HG03175 (cell line): ENCODE measurements at regions not wholly inside any gene's neighbourhood (a gene's known extent, or its start where the extent isn't known, plus 50 kb on each side); places are given as distances from the start of the nearest gene placed in this dataset.
A peak's percentile ranks its signal among the peaks of the same experiment; 100 is the strongest.
"Not testable (repeated sequence)": the region's sequence is repeated elsewhere in the genome, so short reads cannot be mapped to it uniquely, and the experiment has no call there.

ENCODE experiments used
- ATAC-seq: cut with Tn5 transposase; IDR thresholded peaks from one replicate; pipeline ENCODE4 v1.9.1; 2021; ENCODE audit warnings: mild to moderate bottlenecking, moderate library complexity; ENCODE audit not compliant: unreplicated experiment

DNA sequence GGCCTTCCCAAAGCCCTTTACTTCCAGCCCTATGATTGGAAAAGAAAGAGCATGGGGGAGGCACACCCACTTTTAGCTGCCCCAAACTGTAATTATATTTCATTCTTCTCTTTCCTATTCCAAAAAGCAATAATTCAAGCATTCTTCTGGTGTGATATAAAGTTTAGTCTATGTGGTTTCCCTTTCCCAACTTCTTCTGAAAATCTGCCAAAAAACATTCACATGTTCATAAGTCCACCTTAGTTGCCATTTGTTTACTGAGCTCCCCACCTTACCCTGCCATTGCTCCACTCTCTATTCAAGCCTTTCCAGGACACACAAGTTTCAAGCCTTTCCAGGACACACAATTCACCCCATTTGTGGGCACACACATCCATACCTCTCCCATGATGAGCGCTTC lies 111.6 kb upstream of the BMAL1 start:
- ATAC-seq = no peak

DNA sequence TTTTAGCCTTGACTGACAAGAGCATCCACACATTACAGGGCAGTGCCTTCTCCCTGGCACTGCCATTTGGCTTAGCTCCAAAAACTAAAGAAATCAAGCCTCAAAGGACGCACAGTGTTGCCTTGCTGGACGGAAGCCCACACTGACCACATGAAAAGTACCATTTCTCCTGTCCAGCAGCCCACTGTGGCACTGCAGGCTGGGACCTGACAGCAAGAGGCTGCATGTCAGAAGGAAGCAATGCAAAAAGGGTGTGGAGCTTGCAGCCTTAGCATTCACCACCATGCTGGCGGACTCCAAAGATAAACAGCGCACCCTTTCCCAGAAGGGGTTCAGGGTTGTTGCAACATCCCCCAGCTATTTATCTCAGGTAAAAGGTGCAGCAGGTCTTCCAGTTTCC lies 109.3 kb upstream of the BMAL1 start:
- ATAC-seq = no peak

- ATAC-seq = no peak
Observed at GRCh38 chr11:13169709-13170108, 107.9 kb upstream of the BMAL1 start.

- no peak for ATAC-seq
Observed at GRCh38 chr11:13174090-13174489, 103.5 kb upstream of the BMAL1 start.

GRCh38 chr11:13183094-13183825 lies 94.3 kb upstream of the BMAL1 start:
- peak; percentile 50 for ATAC-seq

DNA sequence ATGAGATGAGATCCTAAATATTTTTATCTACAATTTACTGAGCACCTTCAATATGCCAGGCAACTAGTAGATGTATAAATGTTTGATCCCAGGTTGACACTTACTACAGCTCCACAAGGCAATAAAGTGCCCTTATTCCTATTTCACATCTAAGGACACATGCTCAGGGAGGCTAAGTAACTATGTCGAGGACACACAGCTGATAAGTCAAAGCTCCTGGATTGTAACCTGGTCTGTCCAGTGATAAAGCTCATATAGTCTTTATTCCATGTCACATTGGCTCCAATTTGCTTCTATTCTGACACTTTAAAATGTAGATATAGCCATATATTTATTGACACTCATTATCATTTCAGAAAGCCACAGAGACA lies 93.8 kb upstream of the BMAL1 start:
- no peak for ATAC-seq

DNA sequence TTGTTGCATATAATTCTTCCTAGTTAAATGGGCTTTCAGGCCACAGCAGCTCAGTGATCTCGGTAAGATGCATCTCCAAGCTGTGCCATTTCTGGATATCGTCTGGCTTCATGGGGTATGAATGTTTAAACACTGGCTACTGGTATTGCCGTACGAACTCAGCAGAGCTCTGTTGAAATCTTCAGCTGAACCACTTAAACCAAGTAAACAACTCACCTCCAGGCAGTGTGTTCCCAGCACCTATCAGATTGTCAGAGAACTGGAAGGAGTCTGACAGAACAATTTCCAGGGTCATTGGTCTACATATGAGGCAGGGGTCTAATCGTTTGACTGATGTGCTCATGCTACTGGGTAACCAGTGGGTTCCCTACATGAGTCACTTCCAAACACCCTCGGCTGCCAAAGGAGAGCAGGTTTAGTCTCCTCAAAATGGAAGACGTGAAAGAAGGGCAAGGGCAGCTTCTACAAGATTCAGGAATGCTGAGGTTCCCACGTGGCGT lies 93.2 kb upstream of the BMAL1 start:
- ATAC-seq = no peak

DNA sequence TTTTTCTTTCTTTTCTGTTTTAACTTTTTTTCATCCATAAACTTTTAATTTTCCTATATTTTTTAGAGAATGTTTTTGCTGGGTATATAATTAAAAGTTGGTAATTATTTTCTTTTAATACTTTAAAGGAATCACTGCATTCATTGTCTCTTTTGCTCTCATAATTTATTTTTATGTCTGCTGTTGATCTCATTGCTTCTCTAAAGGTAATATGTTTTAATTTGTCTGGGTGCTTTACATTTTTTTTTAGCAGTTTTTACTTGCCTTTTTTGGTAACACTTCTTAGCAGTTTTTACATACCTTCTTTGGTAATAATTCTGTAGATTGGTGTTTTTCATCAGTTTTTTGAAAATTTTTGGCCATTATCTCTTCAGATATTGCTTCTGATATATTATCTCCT lies 89.4 kb upstream of the BMAL1 start:
- ATAC-seq = no peak

DNA sequence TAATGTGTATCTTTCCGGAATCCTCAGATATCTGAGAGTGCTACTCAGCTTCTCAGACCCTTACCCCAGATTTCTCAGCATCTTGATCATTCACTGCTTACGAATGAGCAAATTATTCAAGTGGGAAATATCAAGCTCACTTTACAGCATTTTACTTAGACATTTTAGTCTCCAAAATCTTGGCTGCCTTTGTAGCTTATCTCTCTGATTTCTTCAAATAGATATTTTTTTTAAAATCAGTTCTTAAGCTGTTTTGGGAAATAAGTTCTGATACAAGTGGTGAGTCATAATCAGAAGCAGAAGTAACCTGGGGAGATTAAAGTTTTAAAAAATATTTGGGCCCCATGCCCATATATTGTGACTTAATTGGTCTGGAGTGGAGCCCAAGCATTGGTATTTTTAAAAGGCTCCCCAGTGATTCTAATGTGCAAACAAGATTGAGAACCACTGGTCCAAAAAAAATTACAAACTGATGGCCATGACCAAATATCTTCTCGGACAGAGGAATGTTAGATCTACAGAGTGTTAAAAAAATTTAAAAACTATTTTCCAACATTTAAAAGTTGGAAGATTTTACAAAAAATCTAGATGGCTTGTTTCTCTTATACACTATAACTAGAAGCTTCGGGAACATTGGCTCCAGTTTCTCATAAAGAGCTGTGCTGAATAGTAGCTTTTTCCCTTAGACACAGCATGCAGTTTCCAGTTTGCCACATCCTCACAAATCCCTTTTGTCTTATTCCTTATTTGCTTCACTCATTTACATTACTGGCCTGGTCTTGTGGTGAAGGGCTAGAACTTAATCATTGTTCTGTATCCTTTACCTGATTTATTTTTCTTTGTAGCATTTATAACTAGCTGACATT lies 87.8 kb upstream of the BMAL1 start:
- no peak for ATAC-seq

- no peak for ATAC-seq
Observed at GRCh38 chr11:13193613-13194012, 84.0 kb upstream of the BMAL1 start.

DNA sequence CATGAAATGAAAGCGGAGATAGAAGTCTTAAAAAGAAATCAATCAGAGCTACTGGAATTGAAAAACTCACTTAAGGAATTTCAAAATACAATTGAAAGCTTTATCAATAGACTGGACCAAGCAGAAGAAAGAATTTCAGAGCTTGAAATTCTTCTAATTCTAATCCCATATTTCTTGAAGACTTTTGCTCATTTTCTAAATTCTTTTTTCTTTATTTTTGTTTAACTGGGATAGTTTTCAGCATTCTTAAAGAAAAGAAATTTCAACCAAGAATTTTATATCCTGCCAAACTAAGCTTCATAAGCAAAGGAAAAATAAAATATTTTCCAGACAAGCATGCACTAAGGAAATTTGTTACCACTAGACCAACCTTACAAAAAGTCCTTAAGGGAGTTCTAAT lies 80.2 kb upstream of the BMAL1 start:
- ATAC-seq = not testable (repeated sequence)

- peak; percentile 62 for ATAC-seq
Observed at GRCh38 chr11:13205486-13205885, 72.1 kb upstream of the BMAL1 start.

- ATAC-seq = no peak
Observed at GRCh38 chr11:13206086-13206640, 71.4 kb upstream of the BMAL1 start.

- ATAC-seq = no peak
Observed at GRCh38 chr11:13207270-13207664, 70.3 kb upstream of the BMAL1 start.

DNA sequence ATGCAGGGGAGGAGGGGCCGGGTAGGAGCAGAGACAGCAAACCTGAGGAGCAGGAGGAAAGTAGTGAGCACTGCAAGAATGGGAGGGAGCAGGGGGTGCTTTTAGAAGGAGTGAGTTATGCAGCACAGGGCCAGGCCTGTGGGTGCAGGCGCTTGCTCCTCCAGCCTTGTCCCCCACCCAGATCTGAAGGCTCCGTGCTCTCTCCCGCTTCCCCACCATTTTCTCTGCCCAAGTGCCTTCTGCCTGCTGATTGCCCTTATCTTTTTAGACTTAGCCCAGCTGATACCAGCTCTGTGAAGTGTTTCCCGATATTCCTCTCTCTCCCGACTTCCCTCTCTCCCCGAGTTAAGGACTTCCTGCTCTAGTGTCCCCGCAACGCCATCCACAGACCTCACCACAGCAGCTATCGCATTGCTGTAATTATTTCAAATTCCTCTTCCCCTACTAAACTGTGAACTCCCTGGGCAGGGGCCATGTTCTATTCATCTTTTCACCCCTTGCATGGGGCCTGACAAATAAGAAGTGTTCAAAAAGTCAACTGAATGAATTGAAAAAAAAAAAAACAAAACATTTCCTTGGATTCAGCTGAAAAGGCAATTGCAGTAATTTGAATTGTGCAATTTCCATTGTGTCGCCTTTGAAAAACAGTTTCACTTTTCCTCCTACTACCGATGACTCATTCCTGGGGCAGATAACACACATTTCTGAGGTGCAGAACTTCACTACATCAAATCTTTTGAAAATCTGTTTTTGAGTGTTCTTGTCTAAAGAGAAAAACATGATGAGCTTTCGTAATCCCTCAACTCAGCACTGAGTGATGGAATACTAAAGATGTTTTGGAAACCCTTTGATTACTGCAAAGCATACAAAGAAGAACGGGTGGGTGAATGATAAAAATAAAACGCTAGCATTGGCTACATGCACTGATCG lies 69.7 kb upstream of the BMAL1 start:
- no peak for ATAC-seq

DNA sequence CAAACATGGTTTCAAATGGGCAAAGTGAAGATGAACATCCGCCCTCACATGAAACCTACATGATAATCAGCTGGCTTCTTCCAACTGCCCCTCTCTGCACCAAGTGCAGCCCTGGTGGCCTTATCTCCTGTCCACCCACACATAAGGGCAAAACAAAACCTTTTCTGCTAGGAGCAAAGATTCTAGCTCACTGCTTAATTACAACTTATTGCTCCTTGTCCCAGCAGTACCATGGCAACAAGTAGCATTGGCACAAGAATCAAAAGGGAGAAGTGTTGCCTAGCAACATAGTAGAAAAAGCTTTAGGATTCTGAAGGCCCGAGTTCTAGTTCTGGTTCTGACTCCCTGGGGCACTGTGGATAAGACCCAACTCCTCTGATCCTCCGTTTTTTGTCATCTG lies 68.7 kb upstream of the BMAL1 start:
- ATAC-seq = no peak

DNA sequence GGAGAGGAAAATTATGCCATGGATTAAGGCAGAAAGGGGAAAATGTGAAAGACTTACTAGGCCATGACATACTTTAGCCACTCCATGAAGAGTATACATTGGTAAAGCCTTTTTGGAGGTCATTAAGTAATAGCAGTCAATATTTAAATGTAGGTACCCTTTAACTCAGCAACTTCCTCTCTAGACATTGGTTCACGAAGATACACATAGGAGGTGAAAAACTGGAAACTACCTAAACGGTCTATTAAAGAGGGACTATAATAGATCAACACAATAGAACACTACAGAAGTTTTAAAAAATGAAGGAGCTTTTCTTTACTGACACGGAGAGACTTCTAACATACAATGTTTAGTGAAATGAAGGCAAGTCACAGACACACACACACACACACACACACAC lies 68.2 kb upstream of the BMAL1 start:
- ATAC-seq = no peak

DNA sequence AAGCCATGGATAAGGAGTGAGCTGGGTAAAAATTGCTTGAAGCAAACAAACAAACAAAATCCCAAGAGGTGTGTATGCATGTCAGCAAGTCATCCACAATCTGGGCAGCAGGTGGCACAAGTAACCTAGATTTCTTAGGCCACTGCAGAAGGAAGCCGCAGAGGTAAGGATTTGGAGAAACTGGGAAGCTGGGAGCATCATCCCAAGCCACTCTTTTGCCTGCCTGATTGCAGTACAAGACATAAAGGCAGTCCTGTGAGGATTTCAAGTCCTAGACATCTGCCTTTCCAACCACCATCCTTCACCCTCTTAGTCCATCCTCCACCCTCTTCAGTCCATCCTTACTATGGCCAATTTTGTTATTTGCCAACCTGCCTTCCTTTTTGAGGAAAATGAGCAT lies 67.2 kb upstream of the BMAL1 start:
- no peak for ATAC-seq

- ATAC-seq = no peak
Observed at GRCh38 chr11:13214276-13214675, 63.3 kb upstream of the BMAL1 start.

DNA sequence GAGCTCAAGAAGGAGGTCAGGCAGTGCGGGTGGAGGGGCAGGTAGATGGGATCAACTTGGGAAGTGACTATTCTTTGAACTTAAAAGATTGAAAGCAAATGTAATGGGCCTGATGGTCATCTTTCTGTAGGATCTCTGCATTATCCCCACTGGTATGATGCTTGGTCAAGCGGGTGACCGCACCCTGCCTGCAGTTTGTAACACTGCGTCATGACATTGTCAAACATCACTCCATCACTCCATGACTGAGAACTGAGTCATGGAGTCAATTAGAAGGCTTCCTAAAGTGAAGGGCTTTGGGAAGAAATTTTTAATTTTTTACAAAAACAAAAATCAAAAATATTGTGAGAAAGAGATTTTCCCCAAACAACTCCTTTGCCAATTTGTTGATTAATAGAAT lies 62.4 kb upstream of the BMAL1 start:
- ATAC-seq = no peak
